EL (cell line): ENCODE measurements at regions not wholly inside any gene's neighbourhood (a gene's known extent, or its start where the extent isn't known, plus 50 kb on each side); places are given as distances from the start of the nearest gene placed in this dataset.
A peak's percentile ranks its signal among the peaks of the same experiment; 100 is the strongest.

Experiments used
- DNase-seq: peaks from one replicate; pipeline ENCODE4 v3.0.0-alpha.2; 2016

DNA sequence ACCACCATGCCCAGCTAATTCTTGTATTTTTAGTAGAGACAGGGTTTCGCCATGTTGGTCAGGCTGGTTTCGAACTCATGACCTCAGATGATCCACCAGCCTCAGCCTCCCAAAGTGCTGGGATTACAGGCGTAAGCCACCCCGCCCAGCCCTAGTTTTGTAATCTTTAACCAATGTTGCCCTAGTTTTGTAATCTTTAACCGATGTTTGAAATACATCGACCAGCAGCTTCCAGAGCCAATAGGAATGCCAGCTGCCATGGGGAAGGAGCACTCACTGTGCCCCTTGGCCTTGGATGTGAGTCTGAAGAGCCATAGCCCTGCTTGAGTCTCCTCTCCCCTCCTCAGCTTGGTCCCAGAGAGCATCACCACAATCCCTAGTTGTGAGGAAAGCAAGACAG is 209.3 kb upstream of the RGS6 start:
- DNase-seq, result no peak

DNA sequence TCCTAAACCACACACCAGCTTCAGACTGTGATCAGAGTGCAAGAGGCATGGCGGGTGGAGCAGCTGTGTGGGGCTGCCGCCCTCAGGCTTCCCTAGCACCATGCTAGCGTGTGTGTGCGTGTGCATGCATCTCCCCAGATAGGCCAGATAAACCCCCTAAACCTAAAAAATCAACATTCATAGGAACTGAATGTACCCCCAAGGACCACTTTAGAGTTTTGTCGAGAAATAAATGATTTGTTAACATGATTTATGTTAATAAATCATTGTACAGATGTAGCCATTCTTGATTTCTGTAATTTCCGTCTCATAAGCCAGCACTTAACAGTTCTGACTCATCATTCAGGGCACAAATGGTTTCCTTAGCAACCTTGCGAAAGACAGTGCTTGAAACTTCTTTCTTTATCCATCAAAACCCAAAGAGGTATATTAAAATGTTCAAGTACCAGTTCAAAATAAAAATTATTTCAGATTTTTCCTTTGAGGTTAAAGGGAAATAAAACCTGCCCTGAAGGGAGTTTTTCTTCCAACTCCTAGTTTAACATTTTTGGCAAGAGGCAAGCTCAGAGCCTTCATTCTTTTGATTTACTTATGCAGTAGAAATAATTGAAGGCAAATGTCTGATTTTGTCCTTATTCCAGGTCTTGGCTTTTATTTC is 206.2 kb upstream of the RGS6 start:
- peak; percentile 60 for DNase-seq

DNA sequence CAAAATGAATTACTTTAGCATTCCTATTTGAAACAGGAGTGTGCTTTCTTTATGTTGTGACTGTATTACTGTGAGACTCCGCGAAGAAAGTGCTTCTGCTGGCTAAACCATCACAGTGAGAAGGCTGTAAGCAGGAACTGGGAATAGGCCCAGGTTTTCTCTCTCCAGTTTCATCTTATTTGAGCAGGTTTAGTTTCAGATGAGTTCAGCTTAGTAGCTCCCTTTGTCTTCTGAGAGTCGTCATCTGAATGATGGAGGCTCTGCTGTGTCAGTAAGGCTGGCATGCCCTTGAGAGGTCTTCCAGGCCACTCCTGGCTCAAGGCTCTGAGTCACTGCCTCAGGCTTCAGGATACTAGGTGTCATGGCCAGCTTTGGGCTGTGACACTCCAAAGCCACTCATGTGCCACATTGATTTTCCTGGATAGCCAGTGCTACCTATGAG is 205.6 kb upstream of the RGS6 start:
- no peak for DNase-seq

DNA sequence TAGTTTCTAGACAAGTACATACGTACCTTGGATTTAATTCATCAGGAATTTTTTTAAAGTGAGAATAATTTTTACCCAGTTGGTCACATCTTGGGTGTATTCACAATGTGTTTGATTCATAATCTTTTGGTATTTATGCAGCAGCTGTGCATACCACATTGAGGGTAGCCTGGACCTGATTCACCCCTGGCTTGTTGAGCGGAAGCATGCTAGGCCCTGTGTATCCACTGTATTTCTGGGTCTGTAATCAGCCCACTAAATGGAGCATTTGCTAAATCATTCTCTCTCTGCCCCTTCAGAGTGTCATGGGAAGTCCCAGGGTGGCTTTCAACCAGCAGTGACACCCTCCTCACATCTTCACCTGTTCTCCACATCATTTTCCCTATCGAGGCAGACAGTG is 203.8 kb upstream of the RGS6 start:
- no peak for DNase-seq

DNA sequence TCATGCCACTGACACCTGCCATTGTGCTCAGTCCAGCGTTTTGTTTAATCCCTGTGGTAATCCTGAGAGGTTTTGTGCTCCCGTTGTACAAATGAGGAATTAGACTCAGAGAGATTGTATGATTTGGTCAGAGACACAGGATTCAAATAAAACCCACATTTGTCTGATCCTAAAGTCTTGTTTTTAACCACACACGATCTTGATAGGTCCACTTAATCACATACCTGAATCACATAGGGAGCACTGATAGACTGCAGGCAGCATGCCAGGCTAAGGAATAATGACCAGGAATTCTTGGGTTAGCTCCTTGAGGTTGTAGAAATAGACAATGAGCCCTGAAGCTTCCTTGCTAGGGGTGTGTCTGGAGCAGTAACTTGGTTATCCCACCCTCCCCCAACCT is 202.6 kb upstream of the RGS6 start:
- no peak for DNase-seq

DNA sequence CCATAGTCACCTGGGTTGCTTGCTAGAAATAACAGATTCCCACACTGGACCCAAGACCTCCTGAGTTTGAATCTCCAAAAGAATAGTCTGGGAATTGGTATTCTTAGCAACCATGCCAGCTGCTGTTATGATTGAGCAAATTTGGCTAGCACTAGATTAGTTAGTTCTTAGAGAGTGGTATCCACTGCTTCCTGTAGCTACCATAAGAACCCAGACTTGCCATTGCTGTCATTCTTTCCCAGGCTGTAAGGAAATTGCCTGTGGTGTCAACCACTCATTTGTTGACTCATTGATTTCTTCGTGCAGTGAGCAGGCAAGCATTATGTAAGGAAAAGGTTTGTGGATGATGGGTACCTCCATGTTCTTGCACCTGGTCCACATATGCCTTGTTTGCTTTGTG is 201.8 kb upstream of the RGS6 start:
- DNase-seq, result peak; percentile 31

DNA sequence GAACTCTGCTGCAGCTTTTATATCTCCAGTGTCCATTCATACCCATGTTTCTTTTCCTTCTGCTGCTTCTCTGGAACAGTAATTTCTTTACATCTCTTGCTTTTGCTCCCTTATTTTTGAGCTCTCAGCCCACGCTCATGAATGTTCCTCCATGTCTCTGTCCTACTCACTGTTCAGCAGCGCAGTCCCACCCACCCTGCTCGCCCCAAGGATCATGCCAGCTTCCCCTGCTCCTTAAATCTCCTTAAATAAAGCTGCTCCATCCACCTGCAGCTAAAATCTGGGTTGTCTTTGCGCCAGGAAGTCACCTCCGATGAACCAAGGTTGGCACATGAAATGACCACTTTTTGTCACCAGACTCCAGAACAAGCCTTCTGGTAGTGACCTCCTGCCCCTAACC is 201.1 kb upstream of the RGS6 start:
- DNase-seq, result no peak

DNA sequence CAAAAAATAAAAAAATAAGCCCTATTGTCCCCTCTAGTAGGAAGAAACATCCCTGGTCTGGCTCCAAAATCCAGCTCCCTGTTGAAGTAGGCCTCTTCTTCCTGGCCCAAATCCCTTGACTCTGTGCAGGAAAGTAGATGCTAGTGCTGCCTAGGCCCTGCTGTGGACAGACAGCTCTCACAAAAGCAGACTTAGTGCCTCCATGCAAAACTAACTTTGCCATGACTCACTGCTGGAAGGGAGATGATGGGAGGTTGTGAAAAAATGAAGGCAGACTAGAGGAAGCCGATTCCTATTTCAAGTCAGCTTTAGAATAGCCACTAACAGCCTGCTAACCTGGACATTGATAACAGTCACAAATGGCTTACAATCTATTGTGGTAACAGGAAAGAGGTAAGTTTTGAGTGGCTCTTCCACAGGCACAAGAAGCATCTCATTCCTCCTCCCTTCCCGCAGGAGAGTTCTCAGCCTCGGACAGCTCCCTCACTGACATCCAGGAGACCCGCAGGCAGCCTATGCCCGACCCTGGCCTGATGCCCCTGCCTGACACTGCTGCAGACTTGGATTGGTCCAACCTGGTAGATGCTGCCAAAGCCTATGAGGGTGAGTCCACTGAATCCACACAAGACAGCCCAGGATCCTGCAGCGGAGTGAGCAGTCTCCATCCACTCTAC is 198.9 kb upstream of the RGS6 start:
- peak; percentile 62 for DNase-seq

DNA sequence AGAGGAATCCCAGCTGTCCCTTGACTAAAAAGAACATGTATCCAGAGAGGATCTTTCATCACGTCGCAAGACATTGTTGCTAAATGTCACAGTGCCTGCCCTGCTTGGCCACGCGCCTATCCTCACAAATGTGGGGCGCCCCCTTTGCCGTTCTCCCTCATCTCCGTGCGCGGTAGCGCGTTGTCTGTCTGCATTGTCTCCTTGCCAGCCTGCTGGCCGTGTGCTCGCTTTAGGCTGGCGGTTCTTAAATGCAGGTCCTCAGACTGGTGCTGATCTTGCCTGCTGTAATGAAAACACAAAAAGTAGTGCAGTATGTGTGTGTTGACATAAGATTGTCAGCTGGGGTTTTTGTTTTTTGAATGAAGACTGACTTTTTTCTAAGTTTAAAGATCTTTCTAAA is 198.2 kb upstream of the RGS6 start:
- DNase-seq, result no peak

DNA sequence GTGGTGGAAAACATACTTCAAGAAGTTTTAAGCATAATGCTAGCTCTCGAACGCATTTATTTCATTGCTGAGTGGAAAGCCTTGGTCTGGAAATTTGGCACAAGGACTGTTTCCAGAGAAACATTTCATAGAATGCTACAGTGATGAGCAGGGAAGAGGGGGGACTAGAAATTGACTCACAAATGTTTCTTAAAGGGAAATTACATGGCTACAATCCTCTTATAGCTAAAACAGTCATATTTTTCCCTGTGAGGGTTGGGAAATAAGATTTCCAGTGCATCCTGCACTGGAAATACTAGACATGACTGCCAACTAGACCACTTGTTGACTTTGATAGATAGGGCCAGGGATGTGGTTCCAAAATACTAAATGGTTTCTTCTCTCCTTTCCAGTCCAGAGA is 197.3 kb upstream of the RGS6 start:
- DNase-seq, result no peak

DNA sequence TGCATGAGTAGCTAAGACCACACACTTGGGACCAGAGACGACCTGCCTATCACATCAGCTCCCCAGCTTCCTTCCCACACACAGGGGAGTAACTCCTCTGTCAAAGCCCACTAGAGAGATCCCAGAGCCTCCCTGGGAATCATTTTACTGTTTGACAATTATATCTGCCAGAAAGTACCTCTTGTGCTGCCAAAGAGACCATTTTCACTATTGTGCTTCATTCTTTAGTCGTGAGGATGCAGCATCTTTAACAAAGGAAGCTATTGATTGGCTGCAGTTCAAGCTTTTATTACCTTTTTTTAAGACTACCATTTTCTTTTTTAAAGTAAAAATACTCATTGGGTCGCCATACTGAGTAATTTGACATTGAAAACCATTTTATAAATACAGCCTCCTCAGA is 194.5 kb upstream of the RGS6 start:
- DNase-seq, result no peak

DNA sequence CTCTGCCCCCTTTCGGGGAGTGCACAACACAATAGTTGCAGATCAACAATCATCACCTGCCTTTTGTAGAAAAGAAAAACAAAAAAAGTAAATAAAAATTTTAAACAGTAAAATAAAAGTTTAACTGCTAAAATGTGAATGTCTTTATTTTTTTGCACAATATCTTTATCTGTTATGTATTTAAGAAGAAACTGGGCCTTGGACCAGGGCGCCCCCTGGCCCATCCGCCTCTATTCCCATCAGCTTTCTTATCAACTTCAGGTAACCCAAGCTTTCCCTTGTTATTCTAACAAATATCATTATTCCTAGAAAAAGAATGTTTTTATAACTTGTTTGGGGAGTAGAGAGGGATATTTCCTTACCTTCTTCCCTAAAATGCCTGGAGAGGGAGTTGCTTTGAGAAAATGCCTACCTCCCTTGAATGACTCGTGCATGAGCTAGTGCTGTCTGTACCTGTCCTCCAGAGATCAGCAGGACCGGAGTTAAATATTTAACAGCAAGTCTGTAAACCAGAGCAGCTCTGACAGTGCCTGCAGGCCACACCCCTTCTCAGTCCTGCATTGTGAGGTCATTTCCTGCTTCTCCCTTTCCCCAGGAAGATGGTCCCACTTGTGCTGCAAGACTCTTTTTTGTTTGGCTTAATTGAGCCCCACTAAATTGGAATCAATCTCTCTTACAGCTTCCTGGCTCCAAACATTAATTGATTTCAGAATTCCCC is 192.8 kb upstream of the RGS6 start:
- peak; percentile 60 for DNase-seq

DNA sequence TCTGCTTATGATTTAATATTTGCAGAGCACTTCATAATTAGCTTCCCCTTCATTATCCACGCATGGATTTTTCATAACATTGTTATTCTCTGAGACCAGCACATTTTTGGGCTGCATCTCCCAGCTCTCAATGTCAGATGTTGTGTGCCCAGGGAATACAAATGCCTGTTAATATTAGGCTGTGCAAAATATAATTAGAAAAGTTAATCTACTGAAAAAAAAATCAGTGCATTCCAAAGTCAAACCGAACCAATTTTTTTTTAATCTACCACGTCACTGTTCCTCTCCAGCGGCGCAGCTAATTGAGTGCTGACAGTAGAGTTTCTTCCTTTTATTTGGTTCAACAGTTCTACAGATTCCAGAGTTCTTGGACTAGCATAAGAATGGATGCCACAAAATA is 191.0 kb upstream of the RGS6 start:
- DNase-seq, result no peak

DNA sequence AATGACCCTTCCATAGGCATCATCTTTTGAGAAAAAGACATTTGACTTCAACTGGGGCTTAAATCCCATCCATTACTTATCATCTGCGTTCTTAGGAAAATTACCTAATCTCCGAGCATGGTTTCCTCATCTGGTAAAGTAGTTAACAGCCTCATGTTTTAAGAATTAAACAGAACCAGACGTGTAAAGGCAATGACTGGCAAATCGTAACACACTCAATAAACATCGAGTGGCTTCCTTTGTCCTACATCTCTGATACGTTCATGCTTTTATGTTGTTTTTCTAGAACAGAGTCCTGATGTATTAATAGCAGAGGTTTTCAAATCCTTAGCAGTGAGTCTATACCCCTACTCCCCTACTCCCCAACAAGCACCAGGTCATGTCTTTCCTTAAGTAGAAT is 189.7 kb upstream of the RGS6 start:
- DNase-seq, result no peak

DNA sequence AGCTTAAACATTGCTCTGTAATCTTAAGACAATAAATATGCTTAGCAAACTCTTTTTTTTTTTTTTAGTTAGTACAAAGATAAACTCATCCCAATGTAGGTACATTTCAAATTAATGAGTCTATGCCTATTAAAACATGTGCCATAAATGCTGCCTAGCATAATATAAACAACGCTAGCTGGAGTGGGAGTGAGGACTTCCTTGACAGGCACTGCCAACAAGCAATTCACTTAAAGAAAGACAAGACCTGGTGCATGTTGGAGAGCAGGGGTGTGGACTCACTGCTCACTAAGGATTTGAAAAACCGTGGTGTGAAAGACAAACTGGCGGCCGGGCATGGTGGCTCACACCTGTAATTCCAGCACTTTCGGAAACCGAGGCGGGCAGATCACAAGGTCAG is 187.2 kb upstream of the RGS6 start:
- DNase-seq, result no peak

DNA sequence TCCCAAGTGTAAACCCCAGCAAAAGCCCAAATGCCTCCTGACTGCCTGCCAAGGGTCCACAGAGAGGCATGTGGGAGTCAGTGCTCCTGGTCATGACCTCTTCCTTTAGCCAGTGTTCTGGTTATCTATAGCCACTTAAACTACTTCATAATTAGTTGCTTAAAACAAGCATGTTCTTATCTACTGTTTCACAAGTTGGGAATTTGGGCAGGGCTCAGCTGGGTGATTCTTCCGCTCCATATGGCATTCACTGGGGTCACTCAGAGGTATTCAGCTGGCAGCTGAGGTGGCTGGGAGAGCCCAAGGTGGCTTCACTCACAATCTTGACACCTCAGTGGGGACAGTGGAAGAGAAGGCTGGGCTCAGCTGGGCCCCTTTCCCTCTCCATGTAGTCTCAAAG is 184.0 kb upstream of the RGS6 start:
- DNase-seq, result no peak

DNA sequence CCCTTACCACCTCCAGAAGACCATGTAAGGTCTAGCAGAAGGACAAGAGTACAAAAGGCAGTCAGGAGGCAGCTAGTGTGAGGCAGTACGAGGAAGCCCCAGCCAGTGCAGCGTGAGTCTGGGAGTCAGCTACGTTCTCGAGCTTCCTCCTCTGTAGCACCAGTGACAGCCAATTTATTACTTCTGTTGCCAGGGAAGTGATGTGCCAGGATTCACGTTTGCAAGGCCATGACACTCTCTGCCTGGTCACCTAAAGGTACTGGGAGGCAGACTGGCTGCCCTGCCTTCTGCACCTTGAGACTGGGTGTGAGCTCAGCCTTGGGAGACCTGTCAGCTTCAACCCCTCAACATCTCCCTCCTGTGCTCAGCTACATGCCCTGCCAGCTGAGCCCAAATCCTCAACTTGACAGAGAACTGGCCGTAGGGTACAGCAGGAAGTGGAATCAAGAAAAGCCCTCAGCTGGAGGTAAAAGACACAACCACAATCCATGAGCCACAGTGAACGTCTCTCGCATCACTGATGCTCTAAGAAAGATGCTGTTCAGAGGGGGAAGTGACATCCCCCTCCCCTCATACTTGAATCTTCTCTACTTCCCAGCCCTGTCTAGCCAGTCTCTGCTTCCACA is 182.5 kb upstream of the RGS6 start:
- no peak for DNase-seq

DNA sequence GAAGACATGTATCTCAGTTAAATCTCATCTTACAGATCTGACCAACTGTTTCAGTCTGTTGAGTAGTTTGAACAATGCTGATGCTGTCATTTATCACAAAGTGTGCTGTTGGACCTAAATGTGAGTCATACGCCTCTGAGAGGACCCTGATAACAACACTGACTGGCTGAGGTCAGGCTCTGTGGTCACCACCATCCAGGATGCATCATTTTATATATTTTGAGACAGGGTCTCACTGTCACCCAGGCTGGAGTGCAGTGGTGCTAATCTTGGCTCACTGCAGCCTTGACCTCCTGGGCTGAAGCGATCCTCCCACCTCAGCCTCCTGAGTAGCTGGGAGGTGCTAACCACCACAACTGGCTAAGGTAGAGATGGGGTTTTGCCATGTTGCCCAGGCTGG is 181.0 kb upstream of the RGS6 start:
- peak; percentile 15 for DNase-seq

DNA sequence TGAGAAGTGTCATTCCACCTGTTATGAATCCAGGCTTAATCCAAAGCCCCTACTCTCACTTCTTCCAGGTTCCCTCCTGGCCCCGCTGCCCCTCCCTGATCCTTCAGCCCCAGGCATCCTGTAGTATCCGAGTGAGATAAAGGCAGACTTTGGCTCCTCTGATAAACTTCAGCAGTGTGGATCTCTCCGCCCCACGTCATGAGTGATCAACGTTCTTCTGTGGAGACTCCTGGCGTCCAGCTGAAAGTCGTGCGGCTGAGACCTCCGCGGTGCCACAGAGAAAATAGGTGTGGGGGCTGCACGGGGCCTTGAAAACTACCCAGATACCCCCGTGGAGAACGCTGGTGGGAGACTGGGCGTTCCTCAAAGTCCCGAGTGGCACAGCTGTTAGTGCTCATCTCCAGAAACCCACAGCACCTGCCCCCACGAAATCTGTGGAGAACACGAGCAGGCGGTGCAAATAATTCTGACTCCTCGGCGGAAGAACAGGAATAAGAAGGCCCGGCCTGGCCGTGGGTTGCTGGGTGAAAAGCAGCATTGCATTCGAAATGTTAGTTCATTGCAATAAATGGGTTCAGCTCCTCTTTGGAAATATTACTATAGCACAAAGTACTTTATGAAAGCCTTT is 180.0 kb upstream of the RGS6 start:
- DNase-seq, result no peak

DNA sequence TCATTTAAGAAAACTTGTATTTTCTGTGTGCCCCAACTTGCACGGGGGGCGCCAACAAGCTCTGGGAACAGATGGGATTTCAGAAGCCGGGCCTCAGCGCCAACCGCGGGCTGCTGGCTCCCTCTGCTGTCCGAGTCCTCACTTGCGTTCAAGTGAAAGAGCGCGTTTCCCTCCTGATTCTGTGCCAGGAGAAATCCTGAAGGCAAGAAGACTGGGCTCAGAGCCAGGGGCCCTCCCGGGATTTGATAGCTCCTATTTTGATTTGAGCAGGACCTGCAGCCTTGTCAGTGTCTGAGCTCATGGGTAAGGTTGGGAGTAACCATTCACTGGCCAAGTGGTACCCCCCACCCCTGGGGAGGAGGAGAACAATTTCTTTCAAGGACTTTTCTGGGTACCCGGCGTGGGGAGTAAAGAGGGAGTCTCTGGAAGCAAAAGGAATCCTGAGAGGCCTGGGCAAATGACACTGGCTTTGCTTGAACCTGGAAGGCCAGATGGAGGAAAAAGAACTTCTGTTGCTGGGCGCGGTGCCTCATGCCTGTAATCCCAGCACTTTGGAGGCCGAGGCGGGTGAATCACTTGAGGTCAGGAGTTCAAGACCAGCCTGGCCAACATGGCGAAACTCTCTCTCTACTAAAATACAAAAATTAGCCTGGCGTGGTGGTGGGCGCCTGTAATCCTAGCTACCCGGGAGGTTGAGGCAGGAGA is 179.0 kb upstream of the RGS6 start:
- DNase-seq, result peak; percentile 92

DNA sequence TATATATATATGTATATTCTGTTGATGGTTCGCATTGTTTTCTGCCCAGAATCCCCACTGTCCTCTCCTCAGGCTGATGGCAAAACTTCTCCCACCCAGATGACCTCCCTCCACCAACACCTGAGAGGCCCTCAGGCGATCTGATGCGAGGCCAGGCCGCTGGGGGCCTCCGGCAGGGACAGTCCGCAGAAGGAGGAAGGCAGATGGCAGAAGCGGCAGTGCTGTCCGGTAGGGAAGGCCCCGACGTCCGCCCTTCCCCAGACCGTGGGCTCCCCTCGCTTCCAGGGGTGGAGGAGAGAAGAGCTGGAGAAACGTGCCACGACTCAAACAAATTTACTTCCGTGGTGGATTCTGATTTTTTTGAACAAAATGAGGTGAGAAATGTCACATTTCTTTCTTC is 178.3 kb upstream of the RGS6 start:
- no peak for DNase-seq

DNA sequence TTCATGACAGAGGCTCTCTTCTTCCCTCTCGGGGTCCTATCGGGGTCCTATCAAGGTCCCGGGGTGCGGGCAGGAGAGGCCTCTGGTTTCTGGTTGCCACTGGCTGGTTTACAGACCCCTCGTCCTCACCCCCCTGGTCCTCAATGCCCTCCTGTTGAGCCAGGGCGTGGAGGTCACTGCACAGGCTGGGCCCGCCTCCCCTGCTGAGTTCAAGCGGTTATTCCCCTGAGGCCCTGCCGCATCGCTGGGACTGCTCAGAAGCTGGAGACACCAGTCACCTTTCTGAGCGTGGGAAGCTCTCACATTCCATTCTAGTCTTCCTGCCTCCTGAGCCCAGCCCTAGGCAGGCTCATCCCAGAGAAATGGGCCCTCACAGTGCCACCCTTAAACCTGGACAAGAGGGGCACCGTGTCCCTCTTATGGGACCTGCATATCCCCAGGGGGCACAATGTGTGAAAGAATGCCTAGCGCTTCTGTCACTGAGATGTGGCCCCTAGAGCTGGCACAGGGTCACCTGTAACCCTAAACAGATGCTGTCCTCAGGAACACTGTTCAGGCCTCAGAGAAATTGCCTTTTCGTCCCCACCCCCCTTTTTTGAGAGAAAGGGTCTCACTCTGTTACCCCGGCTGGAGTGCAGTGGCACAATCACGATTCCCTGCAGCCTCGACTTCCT is 177.7 kb upstream of the RGS6 start:
- DNase-seq, result no peak
